Transverse colon (tissue), 4 donors: ENCODE measurements at regions not wholly inside any gene's neighbourhood (a gene's known extent, or its start where the extent isn't known, plus 50 kb on each side); places are given as distances from the start of the nearest gene placed in this dataset.

Source experiments
- DNase-seq: peaks from one replicate; pipeline ENCODE4 v3.0.0-alpha.2; 2019
- H3K27ac ChIP-seq, 4 donors: fragments of 200-600 bp; sonication (generic); 2 replicates each; pipeline ENCODE4 v1.5.1; 2016 to 2018; ENCODE audit warnings: inconsistent platforms in 4 of 4
- H3K27me3 ChIP-seq: fragments of 200-600 bp; sonication (generic); 2 replicates; pipeline ENCODE4 v1.5.1; 2017; ENCODE audit warnings: inconsistent platforms
- H3K36me3 ChIP-seq, 4 donors: fragments of 200-600 bp; sonication (generic); 2 replicates each; pipeline ENCODE4 v1.5.1; 2017 to 2019; ENCODE audit warnings: inconsistent platforms in 4 of 4
- H3K4me1 ChIP-seq, 4 donors: fragments of 200-600 bp; sonication (generic); 2 replicates each; pipeline ENCODE4 v1.5.1; 2017 to 2020; ENCODE audit warnings: inconsistent platforms in 4 of 4
- H3K4me3 ChIP-seq, 4 donors: fragments of 200-600 bp; sonication (generic); 1 replicate in 1 of 4; 2 replicates in 3 of 4; pipeline versions ENCODE4 v1.5.1 to v1.6.1; 2017 to 2019; ENCODE audit warnings: inconsistent platforms in 4 of 4
- H3K9me3 ChIP-seq, 2 donors: fragments of 200-600 bp; sonication (generic); 2 replicates each; pipeline ENCODE4 v1.5.1; 2017 to 2019; ENCODE audit warnings: inconsistent platforms in 2 of 2
- CTCF ChIP-seq, 5 experiments: fragments of 200-600 bp in 3 of 5; fragments of 450-650 bp in 2 of 5; sonication (generic) in 3 of 5; IDR thresholded peaks; 1 replicate in 2 of 5; 2 replicates in 3 of 5; pipeline ENCODE4 v1.5.1; 2016 to 2017; ENCODE audit warnings: antibody characterized with exemption in 5 of 5, inconsistent platforms in 3 of 5, mild to moderate bottlenecking in 2 of 5, moderate library complexity in 1 of 5
- EP300 ChIP-seq: sonication (generic); formaldehyde crosslinking; IDR thresholded peaks from one replicate; pipeline ENCODE4 v1.6.1; 2017; ENCODE audit warnings: antibody characterized with exemption, low read depth
- POLR2A ChIP-seq: fragments of 450-650 bp; IDR thresholded peaks from one replicate; pipeline ENCODE4 v1.6.1; 2016; ENCODE audit warnings: antibody characterized with exemption, mild to moderate bottlenecking, moderate library complexity
- POLR2AphosphoS5 ChIP-seq, 3 donors: sonication (generic); formaldehyde crosslinking; IDR thresholded peaks; one replicate each; pipeline ENCODE4 v1.6.1; 2016; ENCODE audit warnings: antibody characterized with exemption in 3 of 3
- WGBS, 2 donors: methylation state at CpG; one replicate each; pipeline ENCODE4 v1.1.5; 2018; ENCODE audit warnings: low coverage in 1 of 2; 5-methylcytosine and 5-hydroxymethylcytosine counted together
- in situ Hi-C, 4 donors: fragments of 200-750 bp; cut with MboI; loops; one replicate each; pipeline versions ENCODE4 v1.15.0 to v1.15.1; 2017; ENCODE audit warnings: low sequenced_read_pairs in 3 of 4, low pct_ligation_motif_present in 1 of 4, low pct_unique_long_range_greater_than_20kb in 1 of 4
- intact Hi-C: fragments of 100-400 bp; cut with DNase I; formaldehyde crosslinking; loops from one replicate; pipeline ENCODE4 v1.15.1; 2023; ENCODE audit warnings: low total_unique reads

GRCh38 chr22:48444320-48445112, 1383.2 kb downstream of the BRD1 start:
- H3K9me3 ChIP-seq: no peaks in the 10 kb centered on the region
- no peaks in the 10 kb centered on the region for H3K36me3 ChIP-seq
- in situ Hi-C loops (no loop called here), intact Hi-C loops (no loop called here)
- TF ChIP-seq CTCF (IDR thresholded peaks at IDR 0.05): no peak
- TF ChIP-seq POLR2A: no peak
- no peak for TF ChIP-seq EP300
- no peak for TF ChIP-seq POLR2AphosphoS5 (IDR thresholded peaks at IDR 0.05)
- peaks cover 6% of the 10 kb centered on the region for H3K27me3 ChIP-seq
- no peak overlapping the region for H3K4me3 ChIP-seq
- WGBS, 2 donors: 59 to 84% methylated on average over 8 to 17 of the region's 19 CpGs
- no peaks in the 10 kb centered on the region for H3K4me1 ChIP-seq
- H3K27ac ChIP-seq: no peak overlapping the region
- no peak for DNase-seq

- in situ Hi-C loops: no loop called here
- TF ChIP-seq POLR2A (no peak), POLR2AphosphoS5 (IDR thresholded peaks at IDR 0.05) (no peak), CTCF (IDR thresholded peaks at IDR 0.05) (no peak), EP300 (no peak)
- 52 to 83% methylated on average over 3 to 4 of the region's 4 CpGs for WGBS, 2 donors
- Histone ChIP-seq H3K4me1 (no peaks in the 10 kb centered on the region), H3K36me3 (no peaks in the 10 kb centered on the region), H3K4me3 (no peak overlapping the region), H3K9me3 (no peaks in the 10 kb centered on the region), H3K27ac (no peak overlapping the region), H3K27me3 (peaks cover 3% of the 10 kb centered on the region)
- intact Hi-C loops: no loop called here
- DNase-seq: no peak
Measured at GRCh38 chr22:48443680-48444079, 1384.0 kb downstream of the BRD1 start.

- intact Hi-C loops (no loop called here), in situ Hi-C loops (no loop called here)
- Histone ChIP-seq H3K4me1 (no peaks in the 10 kb centered on the region), H3K9me3 (no peaks in the 10 kb centered on the region), H3K27me3 (no peaks in the 10 kb centered on the region), H3K27ac (no peak overlapping the region), H3K36me3 (no peaks in the 10 kb centered on the region), H3K4me3 (no peak overlapping the region)
- WGBS, 2 donors: 51 to 90% methylated on average over 2 to 8 of the region's 8 CpGs
- no peak for DNase-seq
- no peak for TF ChIP-seq CTCF (IDR thresholded peaks at IDR 0.05)
Measured at GRCh38 chr22:48442663-48443062, 1385.0 kb downstream of the BRD1 start.

- TF ChIP-seq POLR2A: no peak
- no peak for TF ChIP-seq EP300
- no peak for TF ChIP-seq POLR2AphosphoS5 (IDR thresholded peaks at IDR 0.05)
- TF ChIP-seq CTCF (IDR thresholded peaks at IDR 0.05): no peak
- Histone ChIP-seq H3K4me3 (no peak overlapping the region), H3K36me3 (no peaks in the 10 kb centered on the region), H3K9me3 (no peaks in the 10 kb centered on the region), H3K27ac (no peak overlapping the region), H3K27me3 (no peaks in the 10 kb centered on the region), H3K4me1 (no peaks in the 10 kb centered on the region)
- in situ Hi-C loops (no loop called here), intact Hi-C loops (no loop called here)
- DNase-seq: no peak
- WGBS, 2 donors: 75% methylated on average over 6 of the region's 6 CpGs; no CpG with 5 or more reads in 1 of the 2 donors
Measured at GRCh38 chr22:48441553-48441850, 1386.2 kb downstream of the BRD1 start.
